GM18520 (cell line): ENCODE measurements at regions not wholly inside any gene's neighbourhood (a gene's known extent, or its start where the extent isn't known, plus 50 kb on each side); places are given as distances from the start of the nearest gene placed in this dataset.
"Not testable (repeated sequence)": the region's sequence is repeated elsewhere in the genome, so short reads cannot be mapped to it uniquely, and the experiment has no call there.

Experiments
- ATAC-seq: cut with Tn5 transposase; IDR thresholded peaks from one replicate; pipeline ENCODE4 v1.9.1; 2021; ENCODE audit not compliant: unreplicated experiment

DNA sequence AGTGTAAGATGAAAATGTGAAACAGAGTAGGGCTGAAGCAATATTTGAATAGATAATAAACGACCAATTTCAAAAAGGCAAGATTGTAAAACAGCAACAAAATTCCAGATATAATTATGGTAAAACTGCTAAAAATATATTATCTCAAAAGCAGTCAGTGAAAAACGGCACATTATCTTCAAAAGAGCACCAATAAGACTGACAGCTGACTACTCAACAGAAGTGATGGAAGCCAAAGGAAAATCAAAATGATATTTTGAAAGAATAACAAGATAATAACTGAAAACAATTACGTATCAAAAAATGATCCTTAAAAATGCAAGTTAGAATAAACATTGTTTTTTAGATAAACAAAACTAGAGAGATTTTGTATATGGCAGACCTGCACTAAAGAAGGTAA is 920.6 kb upstream of the FAM98A start:
- no peak for ATAC-seq

DNA sequence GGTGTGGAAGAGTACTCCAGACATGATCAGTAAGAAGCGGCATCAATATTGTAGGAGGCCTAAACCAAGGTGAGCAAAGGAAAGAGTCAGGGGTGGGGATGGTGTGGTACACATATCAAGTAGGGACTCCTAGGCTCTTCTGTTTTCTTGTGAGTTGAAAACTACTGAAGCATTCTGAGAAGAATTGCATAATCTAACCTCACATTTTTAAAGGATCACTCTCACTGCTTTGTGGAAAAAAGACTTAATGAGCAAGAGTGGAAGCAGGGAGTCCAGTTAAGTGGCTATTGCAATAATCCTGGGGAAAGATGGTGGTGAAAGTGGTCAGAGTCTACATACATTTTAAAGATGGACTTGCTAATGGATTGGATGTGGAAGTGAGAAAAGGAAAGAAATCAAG is 899.5 kb upstream of the FAM98A start:
- no peak for ATAC-seq

DNA sequence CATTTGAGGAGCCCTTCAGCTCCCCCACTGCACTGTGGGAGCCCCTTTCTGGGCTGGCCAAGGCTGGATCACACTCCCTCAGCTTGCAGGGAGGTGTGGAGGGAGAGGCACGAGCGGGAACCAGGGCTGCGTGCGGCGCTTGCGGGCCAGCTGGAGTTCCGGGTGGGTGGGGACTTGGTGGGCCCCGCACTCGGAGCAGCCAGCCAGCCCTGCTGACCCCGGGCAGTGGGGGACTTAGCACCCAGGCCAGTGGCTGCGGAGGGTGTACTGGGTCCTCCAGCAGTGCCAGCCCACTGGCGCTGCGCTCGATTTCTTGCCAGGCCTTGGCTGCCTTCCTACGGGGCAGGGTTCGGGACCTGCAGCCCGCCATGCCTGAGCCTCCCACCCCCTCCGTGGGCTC is 895.1 kb upstream of the FAM98A start:
- ATAC-seq: not testable (repeated sequence)

DNA sequence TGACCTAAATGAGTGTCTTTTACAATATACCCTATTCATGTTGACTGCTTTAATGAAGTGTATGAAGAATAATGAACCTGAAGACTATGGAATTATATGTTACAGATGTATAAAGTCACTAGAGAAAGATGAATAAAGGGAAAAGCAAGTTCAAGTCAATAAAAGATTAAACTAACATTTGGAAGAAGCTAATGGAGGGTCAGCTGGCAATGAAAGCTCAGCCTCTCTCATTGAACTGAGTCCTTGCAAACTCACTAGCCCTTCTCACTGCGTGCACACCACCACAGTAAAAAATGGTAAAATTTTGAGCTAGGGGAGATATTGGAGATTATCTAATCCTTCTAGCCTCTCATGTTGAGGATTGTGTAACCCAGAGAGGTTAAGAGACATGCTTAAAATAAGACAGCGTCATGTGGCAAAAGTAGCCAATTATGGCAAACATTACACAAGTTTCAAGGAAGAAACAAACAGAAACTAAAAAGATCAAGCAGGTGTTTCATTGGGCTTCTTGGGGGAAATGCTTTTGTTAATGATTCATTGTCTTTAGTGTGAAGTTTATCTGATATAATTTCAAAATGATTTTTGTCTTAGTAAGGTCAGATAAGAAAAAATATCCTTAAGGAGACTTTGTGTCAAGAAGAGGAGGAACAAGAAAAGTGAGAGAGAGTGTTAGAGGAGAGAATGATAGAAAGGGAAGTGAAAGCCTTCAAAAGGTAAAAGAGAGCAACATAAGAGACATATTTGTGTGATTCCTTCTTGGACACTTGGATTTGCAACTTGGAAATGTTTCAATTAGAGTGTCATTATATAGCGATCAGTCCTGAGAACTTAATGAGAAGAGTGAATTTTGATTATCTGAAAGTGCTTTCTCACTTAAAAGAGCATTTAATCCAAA is 893.7 kb upstream of the FAM98A start:
- ATAC-seq: no peak

DNA sequence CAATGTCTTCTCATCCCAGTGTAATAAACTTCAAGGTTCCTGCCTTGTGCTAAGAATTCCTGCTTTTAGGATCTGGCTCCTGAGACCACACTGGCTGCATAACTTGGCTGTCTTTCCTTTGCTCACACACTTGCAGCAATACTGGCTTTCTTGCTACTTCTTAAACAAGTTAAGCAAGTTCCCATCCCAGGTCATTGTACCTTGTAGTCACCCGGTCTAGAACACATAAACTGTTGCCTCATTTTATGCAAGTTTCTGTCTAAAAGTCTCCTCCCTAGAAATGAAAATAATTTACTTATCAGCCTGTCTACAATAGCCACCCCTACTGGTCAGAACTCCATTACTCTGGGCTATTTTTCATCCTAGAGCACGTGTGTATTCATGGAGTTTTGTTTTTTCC is 887.9 kb upstream of the FAM98A start:
- no peak for ATAC-seq

DNA sequence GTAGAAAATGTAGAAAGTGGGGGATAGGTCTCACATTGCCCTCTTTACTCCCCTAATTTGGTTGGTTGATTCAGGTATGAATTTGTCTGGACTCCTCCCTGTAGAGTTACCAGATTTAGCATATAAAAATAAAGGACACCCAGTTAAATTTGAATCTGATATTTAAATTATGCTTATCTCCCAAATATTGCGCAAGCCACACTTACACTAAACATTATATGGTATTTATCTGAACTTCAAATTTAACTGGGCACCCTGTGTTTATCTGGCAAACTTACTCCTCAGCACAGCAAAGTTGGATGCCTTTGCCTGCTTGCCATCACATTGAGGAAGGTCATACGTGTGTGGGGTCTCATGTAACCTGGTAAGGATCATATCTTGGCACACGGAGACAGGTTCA is 882.4 kb upstream of the FAM98A start:
- ATAC-seq: no peak

DNA sequence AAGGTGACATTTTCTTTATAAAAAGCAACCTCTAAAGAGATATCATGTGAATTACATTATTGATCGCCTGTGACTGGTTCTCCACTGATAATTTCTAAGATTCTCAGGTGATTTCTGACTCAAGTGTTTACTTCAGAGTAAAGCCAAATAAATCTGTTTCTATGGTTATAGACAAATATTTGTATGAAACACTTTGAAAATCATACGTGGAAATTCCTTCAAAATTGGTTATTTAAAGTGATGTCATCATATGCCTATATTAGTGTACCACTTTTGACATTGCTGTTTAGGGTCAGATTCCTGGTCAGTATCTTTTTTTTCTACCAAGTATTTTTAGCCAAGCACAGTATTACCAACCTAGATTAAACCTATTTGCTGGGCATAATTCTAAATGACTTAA is 881.3 kb upstream of the FAM98A start:
- no peak for ATAC-seq

DNA sequence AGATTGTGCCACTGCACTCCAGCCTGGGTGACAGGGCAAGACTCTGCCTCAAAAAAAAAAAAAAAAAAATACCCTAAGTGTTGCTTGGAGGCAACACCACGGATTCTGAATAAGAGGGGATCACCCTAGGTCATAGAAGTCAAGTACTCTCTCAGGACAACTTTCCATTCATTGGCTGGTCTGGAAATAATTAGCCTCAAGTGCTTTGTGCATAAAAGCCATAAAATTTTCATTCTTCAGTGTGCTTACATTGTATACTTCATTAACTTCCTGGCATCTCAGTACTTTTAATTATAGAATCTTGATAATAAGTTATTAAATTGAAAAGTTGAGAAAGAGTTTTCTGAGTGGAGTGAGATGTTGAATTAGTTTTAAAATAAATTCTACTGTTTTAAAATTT is 876.1 kb upstream of the FAM98A start:
- no peak for ATAC-seq

DNA sequence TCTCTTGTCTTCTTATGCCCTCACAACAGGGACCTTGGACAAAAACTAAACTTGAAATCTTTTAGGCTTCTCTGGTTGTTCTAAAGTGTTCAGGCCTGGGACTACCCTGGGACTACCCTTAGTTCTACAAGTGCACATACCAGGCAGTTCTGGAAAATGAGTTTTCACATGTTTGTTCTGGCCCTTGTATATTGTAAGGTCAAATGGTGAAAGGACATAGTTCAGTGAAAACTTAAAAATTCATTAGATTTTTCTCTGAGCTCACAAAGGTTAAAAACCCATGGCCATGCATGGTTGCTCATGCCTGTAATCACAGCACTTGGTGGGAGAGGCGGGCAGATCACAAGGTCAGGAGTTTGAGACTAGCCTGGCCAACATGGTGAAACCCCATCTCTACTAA is 875.5 kb upstream of the FAM98A start:
- ATAC-seq: no peak

DNA sequence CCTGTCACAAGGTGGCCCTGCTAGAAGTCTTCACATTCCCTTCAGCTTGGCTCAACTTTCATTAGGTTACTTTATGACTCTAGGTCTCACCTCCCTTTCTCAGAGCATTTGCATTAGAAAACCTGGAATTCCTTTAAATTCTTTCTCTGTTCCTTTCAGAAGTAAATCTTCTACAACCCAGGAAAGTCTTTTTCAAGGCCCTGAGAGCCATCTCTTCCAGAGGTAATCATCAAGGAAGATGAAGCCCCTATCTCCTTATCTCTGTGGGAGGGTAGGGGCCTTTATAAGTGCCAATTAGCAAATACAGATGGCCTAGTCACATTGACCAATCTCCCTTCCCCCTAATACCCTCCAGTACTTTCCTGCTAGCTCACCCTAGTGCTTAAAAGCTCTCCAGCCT is 848.0 kb upstream of the FAM98A start:
- ATAC-seq: no peak

DNA sequence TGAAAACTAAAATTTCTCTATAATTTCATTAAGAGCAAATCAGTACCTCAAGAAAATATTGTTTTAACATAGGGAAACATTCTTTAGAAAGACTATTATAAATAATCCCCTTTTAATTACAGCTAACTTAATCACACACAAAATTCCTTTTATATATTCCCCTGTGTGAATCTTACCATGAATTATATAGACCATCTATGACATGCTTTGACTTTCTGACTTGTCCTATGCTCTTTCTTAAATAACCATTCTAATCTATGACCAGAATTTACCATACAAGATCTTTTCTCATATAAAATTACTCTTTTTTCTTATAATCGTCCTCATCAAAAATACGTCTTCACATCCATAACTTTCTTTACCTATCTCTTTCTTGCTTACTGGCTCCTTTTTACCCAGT is 824.2 kb upstream of the FAM98A start:
- ATAC-seq: no peak

DNA sequence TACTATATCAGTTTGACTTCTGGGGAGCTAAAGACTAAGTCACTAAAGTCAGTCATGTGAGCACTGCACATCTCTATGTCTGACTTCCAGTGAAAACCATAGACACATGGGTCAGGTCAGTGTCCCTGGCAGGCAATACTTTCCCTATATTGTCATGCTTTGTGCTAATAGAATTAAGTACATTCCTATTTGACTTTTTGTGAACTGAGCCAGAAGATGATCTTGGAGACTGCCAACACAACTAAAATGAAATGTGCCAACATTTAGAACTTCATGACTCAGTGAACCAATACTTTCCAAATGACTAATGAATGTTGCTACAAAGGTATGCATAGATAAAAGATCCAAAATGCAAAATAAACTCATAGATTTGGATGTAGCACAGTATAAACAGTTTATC is 820.8 kb upstream of the FAM98A start:
- ATAC-seq: no peak

DNA sequence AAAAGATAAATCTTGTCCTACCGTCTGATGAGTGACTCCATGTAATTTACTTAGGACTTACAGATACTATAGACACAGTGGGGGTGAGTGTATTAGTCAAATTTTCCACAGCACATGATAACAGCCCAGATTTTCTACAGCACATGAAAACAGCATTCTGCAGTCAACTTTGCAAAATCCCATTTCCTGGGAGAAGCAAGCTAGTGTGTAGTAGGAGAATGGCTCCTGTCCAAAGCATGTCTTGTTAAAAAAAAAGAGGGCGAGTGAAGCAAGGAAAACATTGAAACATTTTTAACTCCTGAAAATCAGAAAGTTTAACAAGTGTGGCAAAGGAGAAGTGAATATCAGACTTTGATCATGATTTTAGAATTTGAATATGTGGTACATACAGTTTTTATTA is 817.8 kb upstream of the FAM98A start:
- no peak for ATAC-seq

DNA sequence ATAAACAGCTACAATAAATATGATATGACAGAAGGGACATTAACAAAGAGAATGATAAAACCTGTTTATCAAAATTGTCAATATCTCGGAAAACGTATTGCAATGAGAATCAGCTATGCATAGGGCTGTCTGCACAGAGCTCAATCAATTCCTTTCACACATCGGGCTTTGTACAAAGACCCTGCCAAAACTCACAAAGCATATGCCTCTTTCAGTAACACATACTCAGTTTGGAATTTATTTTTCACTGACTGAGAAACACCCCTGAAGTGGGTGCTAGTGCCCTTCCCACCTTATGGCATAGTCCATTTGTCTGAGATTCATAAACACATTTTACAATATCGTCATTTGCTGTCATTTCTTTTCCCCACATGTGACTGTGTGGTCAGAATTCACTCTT is 815.8 kb upstream of the FAM98A start:
- ATAC-seq: no peak

DNA sequence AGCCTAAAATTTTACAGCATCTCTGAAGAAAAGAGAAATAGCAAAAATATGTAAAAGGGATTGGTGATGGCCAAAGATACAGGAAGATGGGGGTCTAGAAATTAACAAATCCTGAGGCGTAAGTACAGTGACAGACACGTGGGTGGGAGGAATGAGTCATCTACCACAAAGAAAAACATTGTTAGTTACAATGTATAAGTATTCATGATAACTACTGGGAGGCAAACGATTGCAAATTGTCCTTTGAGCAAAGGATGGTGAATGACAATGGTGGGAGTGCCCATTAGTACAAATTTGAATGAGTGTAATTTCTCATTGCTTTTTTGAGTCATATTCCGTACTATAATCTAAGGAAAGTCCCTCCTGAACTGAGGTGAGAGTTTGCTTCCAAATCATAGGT is 809.0 kb upstream of the FAM98A start:
- ATAC-seq: no peak

DNA sequence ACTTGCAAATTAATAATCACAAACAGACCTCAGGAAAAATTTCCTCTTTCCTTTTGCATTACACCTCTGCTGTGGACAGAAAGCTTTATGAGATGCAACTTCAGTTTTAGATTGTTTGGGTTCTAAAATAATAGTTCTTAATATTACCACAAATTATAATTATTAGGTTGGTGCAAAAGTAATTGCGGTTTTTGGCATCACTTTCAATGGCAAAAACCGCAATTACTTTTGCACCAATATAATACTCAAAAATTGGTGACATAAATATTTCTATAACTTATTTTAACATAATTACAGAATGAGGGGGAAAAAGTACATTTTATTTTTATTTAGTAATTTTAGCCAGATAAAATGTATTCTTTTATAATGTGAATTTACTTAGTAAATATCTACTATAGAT is 804.4 kb upstream of the FAM98A start:
- ATAC-seq: no peak

DNA sequence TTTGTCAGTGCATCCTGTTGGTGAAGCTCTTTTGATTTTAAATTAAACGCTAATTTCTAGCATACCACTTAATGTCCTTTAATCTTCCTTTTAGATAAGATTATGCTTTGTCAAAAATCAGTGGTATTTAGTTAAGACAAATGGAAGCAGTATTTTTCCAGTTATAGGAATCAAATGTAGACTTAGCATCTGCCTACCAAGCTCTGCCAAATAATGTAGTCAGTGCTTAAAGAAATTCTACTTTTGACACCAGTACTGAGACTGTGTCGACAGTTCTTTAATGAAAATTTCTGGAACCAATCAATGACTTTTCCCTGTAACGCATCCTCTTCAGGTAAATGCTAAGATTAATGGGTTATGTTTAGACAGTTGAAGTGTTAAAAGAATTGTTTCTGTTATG is 803.3 kb upstream of the FAM98A start:
- ATAC-seq: no peak

DNA sequence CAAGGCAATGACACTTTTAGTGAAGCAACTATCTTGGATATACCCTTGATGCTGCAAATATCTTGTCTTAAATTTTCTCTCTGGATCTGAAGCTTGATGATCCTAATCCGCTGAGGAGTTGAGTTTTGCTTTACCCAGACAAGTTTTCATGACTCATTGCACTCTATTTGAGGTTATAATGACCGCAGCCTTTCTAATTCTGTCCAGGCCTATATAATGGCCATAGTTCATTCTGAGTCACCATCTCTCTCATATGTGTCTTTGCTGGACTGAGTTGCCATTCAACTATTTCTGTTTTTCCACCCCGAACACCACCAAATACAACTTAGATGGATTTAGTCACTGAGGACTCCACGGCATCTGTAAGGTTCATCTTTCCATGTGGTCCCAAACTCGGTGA is 802.1 kb upstream of the FAM98A start:
- no peak for ATAC-seq

DNA sequence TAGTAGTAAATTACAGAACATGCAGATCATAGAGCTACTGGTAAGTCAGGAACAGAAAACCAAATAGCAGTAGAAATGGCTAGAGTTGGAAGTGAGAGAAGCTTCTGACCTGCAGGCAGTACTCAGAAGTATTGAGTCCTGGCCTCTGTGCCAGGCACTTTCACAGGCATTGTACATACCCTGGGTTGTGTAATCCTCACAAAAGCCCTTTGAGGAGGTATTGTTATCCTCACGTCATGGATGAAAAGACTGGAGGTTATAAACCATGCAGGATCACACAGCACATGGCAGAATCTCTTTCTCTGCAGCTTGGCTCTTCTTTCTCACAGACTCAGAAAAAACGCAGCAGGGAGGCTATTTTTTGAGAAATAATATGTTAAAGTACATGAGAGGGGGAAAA is 789.3 kb upstream of the FAM98A start:
- no peak for ATAC-seq

DNA sequence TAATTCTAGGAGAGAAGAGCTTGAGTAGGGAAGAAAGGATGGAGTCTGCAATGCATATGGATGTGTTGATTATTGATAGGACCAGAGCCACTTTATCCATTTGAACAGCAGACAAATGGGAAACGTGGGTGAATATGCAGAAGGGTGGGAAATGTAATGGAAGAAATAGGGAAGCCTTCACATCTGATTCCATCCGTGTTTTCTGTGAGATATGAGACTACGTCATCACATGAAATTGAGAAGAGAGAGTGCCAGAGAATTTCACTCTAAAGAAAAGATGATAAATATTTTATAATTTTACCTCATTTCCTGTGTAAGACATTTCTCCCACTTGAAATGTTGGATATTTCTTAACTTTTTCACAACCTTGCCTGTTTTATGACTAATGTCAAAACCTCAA is 788.4 kb upstream of the FAM98A start:
- no peak for ATAC-seq

DNA sequence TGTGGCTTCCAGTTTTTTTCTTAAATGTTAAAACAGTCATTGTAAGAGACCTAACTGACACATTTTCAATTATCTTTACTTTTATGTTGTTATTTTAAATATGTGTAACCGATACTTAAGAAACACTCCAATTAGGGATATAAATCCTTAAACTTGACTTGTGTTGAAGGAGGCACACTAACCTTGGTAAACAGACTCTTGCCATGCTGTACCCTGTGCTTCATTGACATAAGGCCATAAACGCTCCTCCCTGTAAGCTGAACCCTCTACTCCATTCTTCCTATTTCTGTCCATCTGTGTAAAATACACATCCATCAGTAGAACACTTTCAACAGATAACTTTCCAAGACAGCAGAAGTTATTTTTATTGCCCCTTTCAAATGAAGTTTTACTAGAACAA is 780.5 kb upstream of the FAM98A start:
- no peak for ATAC-seq

DNA sequence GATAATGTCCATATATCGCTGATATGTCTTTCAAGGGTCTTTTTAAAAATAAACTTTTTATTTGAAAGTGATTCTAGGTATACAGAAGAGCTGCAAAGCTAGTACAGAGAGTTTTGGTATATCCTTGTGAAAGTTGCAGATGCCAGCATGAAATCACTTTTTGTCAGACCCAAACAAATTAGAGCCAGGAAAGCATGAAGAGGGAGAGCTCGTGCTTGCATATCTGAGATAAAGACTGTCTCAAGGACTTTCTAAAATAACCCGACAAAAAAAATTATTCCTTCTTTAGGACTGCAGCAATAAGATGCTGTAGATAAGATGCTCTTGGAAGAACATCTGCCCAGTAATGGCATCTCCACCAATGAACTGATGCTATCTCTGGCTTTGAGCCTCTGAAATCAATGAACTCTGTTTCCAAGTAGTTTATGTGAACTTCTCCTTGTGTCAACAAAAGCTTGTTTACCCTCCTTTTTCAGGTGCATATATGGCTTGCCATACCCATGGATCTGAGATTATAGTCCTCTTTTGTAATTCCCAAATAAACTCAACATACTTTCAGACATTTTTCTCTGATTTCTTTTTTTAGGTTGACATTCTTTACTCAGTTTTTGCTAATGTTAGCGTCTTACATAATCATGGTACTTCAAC is 774.6 kb upstream of the FAM98A start:
- ATAC-seq: no peak

DNA sequence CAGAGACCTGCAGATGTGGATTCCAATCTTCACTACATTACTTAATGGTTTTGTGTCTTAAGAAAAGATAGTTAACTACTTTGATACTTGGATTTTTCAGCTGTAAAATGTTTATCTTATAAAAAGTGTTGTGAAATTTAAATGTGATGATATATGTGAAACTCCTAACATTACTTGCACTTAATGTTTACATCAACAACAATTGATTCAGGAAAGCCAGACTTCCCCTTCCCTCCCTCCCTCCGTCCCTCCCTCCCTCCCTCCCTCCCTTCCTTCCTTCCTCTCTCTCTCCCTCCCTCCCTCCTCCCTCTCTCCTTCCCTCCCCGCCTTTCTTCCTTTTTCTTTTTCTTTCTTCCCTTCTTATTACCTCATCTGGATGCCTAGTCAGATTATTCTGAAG is 773.9 kb upstream of the FAM98A start:
- ATAC-seq: no peak
